ENCODE measurements at regions not wholly inside any gene's neighbourhood (a gene's known extent, or its start where the extent isn't known, plus 50 kb on each side); places are given as distances from the start of the nearest gene placed in this dataset.

DNA sequence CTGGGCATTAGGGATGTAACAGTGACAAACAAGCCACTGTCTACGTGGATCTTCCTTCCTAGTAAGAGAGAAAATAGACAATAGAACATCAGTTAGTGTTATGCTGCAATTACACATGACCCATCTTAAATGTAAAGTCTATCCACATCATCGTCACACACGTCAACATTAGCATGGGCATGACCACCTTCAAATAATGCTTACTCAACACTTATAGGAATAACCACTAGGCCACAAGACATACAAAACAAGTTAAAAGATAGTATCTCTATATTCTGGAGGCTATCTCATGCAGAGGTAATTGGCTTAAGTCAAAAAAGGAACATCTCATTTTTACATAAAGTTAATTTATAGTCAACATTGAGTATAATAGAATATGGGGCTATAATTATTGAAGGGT is 156.5 kb downstream of the MOXD1 start:
- DNase-seq = no peak

DNA sequence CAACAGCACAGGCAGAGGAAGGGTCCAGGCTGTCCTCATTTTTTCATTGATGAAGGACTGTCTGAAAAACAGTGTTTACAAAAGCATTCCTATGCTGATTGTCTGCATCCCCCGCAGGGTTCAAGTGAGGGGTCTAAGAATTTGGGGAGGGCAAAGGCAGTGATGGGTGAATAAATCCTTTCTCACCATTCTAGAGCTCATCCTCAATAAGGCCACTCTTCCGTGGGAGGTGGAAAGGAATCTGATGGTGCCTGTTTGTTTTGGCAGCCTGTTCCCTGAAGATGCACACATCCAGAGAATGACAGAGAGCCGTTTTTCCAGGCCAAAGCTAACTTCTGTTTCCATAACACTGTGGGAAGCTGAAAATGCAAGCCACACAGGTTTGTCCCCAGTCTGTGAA is 164.5 kb downstream of the MOXD1 start:
- no peak for DNase-seq

DNA sequence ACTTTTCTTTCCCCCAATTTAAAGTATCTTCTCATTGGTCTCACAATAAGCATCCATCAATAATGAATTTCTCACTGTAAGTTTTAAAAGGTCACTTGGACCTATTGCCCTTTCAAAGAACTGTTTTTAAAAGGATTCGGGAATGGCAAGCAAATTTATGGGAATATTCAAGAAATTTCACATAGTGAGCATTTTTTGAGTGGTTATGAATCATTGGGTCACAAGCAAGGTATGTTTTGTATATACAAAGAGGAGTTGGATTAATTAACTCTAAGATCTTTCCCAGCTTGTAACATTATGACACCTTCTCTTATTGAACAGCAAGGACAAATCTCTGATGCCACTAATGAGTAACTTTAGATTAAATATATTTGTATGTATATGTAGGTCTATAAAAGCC is 165.0 kb downstream of the MOXD1 start:
- no peak for DNase-seq

DNA sequence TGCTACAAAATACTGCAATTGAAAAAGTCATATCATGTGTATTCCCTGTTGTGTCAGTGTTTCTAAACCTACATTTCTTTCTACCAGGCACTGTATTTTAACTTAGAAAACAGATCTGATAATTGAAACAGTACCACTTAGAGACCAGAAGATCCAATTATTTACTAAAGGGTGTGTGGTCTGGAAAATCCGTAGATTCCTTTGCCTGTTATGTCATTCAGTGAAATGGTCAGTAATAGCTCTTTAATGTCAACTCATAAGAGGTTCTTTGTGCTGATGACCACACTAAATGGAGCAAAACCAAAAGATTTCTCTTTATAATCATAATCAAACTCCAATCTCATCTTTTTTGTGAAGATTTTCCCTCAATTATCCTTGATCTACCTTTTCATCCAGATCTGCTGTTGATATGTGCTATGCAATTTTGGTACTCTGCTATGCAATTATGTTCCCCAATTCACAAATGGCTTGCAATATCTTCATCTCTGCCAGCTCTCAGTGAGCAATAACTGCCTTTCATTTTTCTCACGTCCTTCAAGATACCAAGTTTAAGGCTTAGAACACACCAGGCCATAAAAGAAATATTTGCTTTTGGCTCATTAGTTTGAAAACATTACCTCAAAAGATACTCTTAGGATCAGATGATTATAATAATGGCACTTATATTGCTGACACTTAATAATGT is 165.5 kb downstream of the MOXD1 start:
- no peak for DNase-seq

DNA sequence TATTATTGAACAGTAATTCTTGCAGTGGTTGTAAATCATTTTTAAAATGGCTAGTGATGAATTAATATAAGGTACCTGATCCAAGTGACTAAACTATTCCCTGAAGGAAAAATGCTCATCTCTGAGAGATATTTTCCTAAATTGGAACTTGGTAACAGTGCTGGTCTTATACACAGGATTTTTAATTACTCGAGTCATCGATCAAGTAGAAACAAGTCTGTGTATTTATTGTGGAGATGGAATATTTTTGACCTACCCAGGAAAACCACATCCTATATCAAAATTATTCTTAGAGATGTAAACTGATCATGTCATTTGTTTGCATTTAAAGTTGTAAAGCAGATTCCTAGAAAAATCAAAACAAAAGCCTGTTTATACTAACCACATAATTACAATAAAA is 166.9 kb downstream of the MOXD1 start:
- DNase-seq = no peak

DNA sequence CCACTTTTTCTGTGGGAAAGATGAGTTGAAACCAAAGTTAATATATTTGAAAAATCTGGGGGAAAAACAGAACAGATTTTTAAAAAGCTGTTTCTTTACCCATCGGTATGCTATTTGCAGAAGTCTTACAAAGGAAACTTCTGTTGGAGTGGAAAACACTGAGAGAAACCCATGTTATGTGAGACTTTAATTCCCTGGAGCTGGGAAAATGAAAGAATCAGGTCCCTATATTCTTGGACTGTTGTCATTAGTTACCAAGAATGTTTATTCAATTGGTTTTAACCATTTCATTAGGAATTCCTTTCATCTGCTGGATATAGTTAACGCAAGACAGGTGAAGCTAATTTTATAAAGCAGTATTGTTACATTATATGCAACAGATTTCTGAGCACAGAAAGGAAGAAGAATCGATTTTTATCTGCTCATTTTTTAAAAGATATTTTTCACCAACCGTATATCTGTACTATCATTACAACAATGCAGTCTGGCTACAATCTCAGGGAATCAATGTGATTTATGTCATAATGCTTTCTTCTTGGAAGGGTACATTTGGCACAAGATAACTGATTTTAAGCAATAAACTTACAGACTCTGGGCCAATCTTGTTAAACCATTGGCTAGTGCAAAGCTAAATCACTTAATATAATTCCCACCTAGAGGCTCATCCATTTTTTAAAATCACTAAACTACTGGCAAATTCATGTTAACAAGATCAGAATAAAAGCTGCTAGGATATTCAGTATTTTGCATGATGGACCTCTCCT is 170.0 kb downstream of the MOXD1 start:
- DNase-seq = no peak

DNA sequence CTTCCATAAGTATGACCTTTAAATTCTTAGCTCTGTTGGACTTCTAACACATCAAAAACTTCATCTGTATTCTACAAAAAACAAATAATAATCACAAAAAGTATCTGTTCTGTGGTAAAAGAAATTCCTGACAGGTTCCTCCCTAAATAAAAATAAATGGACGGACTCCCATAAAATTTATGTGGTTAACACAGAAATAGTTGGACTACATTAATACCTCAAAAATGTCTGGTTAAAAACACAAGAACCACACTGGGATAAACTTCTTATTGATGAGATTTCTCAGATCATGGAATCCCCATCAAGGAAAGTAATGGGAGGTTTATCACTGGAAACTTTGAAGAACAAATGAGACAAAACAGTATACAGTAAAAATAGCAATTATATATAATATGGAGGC is 172.4 kb downstream of the MOXD1 start:
- no peak for DNase-seq

DNA sequence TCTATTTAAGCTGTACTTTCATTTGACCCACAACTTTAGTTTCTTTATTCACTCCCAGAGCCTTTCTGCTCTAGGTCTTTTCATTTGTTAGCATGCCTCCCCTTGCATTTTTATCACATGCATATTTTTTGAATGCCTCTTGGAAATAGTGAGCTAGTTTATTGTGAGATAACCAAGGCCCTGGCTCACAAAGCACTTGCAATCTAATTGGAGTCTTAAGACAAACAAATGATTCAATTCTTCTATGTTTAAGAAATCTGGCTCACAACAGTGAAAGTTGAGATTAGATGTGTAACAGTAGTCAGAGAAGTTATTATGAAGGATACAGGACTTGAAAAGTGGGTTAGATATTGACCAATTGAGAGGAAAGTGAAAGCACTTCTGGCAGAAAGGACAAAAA is 173.4 kb downstream of the MOXD1 start:
- no peak for DNase-seq

DNA sequence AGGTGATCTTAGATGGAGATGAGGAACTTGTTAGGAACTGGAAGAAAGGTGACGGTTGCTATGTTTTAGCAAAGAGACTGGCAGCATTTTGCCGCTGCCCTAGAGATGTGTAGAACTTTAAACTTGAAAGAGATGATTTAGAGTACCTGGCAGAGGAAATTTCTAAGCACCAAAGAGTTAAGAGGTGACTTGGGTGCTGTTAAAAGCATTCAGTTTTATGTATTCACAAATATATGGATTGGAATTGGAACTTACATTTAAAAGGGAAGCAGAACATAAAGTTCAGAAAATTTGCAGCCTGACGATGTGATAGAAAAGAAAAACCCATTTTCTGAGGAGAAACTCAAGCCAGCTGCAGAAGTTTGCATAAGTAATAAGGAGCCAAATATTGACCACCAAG is 176.3 kb downstream of the MOXD1 start:
- no peak for DNase-seq

DNA sequence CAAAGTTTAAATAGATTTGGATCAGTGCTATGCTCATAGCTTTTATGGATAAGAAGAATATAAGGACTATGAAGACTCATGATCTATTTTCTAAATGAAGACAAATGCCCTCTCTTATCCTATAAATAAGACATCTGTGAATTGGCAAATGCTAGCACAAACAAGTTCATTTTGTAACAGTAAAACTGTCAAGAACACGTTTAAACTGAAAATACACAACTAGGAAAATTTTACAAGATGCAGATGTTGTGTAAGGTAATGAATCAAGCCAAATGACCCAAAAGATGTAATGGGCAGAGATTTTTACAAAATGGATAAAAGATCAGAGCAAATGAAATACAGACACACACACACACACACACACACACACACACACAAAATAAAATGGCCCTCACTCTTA is 180.5 kb downstream of the MOXD1 start:
- DNase-seq = no peak

DNA sequence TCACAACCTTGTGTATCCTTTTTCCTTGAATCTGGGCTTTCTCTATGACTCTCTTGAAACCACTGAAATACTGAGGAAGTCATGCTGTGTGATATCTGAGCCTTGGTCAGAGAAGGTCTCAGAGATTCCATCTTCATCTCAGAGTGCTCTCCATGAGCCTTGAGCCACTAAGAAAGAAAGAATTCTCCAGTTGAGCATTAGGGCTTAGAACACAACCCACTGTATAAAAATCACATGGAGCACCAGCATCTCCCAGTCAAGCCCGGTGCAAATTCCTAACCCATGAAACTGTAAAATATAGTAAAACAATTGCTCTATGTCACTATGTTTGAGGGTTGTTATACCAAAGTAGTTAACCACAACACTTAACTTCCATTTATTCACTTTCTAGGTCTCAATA is 181.4 kb downstream of the MOXD1 start:
- no peak for DNase-seq

DNA sequence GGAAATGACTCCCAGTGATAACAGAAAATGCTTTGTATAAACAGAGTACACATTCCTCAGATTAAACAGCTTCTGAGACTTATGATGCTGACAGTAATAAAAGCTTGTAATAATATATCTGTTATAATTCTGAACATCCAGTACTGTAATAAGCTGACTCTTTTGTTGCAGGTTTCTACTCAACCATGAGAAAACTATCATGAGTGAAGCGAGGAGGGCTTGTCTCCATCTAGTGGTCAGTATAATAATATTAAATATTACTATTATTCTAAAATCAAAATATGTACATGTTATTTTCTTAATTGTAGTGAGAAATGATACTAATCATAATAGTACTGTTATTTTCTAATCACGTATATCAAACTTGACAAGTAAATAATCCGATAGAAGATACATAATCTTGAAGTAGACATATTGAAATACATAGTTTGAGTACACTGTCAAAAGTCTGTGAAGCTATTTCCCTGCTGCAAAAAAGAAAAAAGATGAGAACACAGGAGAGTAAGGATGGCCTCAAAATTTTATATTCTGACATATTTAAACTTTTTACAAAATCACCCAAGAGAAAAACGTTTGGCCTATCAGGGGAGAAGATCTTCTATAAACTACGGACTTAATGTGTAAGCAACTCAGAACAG is 183.1 kb downstream of the MOXD1 start:
- DNase-seq = peak; percentile 55

DNA sequence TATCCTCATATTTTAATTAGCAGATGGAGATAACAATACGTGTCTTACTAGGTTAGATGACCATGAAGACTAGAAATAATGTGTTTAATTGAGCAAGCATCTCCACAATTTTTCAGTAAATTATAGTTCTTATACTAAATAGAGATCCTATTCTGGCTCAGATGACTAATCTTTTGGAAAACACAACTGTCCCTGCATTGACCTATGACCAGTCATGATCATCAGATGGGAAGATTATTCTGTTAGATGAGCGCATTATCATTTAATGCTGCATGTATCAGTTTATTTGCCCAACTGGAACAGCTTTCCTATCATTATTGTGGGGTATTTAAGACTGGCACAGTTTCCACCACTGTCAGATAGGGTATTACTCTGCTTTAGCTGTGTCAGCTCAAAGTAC is 185.5 kb downstream of the MOXD1 start:
- no peak for DNase-seq

DNA sequence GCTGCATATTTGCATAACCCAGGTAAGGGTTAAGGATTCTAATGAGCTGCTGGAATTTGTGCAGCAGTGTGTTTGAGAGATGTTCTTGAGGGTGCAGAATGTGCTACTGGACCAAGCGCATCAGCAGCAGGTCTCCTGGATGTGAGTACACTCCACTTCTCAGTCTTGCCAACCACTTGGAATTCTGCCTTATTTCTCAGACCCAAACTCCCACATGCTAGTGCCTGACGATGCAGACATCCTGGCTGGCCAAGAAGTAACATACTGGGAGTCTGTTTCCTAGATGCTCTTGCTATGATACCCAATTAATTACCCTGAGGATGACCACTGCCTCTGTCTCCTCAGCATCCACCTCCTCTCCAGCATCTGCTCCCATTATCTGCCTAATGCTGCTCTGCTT is 186.6 kb downstream of the MOXD1 start:
- no peak for DNase-seq

DNA sequence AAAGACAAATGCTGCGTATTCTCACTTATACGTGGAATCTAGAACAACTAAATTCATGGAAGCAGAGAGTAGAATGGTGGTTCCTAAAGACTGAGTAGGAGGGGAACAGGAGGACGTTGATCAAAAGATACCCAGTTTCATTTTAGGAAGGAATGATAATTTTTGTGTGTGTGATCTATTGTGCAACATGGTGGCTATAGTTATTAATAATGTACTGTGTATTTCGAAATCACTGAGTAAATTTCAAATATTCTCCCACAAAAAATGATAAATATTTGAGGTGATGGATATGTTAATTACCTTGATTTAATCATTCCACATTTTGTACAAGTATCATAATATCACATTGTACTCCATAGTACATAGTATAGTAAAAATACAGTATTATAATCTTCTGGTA is 187.5 kb downstream of the MOXD1 start:
- no peak for DNase-seq

DNA sequence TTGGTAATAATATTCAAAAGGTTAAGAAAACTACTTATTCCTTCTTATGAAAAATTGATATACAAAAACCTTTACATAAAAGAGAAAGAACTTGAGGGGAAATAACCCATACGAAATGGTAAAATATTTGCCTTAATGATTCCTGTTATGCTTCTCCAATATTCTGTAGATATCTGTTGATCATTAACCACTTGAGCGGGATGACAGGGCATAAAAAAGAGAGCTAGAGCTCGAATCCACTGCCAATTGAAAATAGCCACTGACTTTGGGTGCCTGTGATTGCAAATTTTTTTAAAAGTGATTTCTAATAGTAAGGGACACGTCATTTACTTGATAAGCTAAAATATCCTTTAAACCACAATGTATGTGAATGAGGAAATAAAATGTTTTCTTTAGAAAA is 188.1 kb downstream of the MOXD1 start:
- DNase-seq = no peak

DNA sequence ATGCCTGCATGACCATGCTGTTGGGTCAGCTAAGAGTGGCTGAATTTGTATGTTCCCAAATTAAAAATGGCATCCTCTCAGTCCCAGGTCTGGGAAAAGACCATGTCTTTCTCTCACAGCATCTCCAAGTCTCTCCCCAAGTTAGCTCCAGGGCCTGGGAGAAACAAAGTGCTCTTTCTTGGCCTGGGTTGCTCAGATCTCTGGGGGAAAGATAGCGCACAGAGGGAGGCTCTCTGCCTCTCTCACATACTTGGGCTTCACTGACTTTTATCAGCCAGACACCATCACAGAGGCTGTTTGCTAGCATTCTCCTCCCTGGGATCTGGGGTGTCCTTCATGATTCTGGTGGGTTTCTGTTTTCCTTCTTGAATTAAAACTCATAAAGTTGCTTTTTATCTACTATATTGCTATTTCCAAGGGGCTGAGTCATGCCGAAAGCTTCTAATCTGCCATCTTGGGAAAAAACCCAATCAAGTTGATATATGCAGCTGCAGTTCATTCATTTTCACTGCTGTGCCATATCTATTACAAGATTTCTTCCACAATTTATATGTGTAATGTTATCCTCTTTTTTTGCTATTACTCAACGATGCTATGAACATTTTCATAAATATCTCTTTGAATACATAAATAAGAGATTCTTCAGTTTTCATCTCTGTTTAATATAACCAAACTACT is 190.2 kb downstream of the MOXD1 start:
- no peak for DNase-seq

DNA sequence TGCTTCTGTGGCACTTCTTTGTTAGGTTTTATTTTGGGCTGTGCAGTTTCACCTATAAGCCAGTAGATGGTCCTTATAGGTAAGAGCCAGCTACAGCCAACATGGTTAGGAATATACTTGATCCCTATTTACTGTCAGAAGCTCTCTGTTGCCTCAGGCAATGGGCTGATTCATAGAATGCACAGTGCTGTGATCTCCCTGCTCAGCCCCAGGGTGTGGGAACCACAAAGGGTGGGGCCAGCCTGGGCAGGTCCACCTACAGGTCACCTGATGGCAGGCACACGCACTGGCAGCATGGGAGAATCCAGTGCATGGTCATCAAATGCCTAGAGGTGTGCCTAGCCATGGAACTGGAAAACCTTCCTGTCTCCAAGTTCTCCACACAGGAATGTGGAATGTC is 191.9 kb downstream of the MOXD1 start:
- DNase-seq = no peak

DNA sequence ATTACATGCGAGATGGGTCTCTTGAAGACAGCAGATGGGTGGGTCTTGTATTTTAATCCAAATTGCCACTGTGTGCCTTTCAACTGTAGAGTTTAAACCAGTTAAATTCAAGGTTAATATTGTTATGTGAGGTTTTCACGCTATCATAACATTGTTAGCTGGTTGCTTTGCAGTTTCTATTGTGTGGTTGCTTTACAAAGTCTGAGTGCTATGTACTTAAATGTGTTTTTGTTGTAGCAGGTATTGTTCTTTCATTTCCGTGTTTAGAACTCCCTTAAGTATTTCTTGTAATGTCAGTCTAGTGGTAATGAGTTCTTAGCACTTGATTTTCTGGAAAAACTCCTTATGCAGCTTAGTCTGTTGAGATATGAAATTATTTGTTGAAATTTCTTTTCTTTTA is 193.3 kb downstream of the MOXD1 start:
- DNase-seq = no peak

DNA sequence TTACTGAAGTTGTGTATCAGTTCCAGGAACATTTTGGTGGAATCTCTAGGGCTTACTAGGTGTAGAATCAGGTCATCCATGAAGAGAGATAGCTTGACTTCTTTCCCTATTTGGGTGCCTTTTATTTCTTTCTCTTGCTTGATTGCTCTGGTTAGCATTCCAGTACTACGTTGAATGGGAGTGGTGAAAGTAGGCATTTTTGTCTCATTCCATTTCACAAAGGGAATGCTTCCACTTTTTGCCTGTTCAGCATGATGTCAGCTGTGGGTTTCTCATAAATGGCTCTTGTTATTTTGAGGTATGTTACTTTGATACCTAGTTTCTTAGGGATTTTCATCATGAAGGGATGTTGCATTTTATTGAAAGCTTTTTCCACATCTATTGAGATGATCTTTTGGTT is 195.3 kb downstream of the MOXD1 start:
- no peak for DNase-seq

DNA sequence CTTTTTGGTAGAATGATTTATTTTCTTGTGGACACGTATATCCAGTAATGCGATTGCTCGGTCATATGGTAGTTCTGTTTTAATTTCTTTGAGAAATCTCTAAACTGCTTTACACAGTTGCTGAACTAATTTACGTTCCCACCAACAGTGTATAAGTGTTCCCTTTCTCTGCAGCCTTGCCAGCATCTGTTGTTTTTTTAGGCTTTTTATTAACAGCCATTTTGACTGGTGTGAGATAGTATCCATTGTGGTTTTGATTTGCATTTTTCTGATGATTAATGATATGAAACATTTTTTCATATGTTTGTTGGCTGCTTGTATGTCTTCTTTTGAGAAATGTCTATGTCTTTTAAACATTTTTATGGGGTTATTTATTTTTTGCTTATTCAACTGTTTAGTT is 196.7 kb downstream of the MOXD1 start:
- DNase-seq = no peak

DNA sequence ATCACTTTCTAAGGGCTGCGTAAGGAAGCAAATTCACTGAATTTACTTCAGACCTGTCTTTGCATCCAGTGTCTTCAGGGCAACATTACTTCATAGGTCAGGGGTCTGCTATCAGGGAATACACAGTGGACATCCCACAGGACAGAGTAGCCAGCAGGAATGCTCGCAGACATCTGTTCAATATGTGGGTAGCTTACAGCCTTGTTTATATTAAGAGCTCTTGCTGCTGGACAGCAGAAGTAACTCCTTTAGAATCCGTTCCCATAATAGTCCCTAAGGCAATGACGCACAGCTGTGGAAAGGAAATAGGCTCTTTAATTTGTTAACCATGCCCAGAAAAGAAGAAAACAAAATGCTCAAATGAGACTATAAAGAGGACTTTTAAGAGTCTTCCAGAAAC is 198.7 kb downstream of the MOXD1 start:
- DNase-seq = no peak

DNA sequence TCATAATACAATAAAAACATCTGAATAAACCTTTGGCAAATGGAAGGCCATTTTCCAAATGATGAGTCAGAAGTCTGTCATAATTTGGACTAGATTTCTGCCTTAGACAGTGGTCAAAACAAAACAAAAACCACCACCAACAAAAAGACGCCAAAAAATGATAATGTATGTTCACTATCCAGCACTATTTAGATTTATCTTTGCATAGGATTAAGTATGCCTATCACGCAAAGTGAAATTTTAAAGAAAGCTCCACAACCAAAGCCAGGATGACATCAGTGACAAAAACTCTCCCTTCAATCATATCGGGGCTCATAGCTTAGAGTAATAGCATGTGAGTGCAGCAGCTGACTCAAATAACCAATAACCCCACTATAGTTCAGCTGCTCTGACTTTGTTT is 201.9 kb downstream of the MOXD1 start:
- DNase-seq = no peak

DNA sequence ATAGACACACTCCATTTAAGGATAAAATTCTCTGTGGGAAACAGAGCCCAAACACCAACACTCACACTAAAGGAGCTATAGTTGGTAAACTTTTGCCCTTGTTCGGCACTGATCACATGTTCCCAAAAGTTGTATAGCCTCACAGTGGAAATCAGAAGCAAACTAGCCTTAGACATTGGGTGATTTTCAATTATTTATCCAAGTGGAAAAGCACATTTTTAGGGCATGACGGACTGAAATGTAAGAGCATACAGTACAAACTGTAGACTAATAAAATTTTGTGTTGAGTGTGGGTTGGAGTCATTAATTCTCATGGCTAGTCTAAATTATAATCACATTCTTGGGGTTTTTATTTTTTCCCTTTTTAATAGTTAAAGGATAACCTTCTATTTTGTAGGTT is 202.4 kb downstream of the MOXD1 start:
- no peak for DNase-seq
